CD14-positive monocyte (primary cell): ENCODE measurements at regions not wholly inside any gene's neighbourhood (a gene's known extent, or its start where the extent isn't known, plus 50 kb on each side); places are given as distances from the start of the nearest gene placed in this dataset.

Experiments used
- DNase-seq, 3 donors: peaks; one replicate each; pipeline ENCODE4 v3.0.0-alpha.2; 2011 to 2022
- H2AFZ ChIP-seq: 2 replicates; pipeline ENCODE4 v1.6.0; 2012; ENCODE audit warnings: mild to moderate bottlenecking, low read depth, low read length, inconsistent platforms; ENCODE audit not compliant: insufficient read depth, poor library complexity, severe bottlenecking
- H3K27ac ChIP-seq, 2 donors: 1 replicate in 1 of 2; 2 replicates in 1 of 2; pipeline ENCODE4 v1.5.1; 2012 to 2013; ENCODE audit warnings: low read length in 2 of 2, control low read depth in 1 of 2, inconsistent platforms in 1 of 2, low read depth in 1 of 2, mild to moderate bottlenecking in 1 of 2
- H3K27me3 ChIP-seq, 2 donors: one replicate each; pipeline versions ENCODE4 v1.6.0 to v1.6.1; 2011 to 2013; ENCODE audit warnings: low read length in 2 of 2; ENCODE audit not compliant: control insufficient read depth in 2 of 2, insufficient read depth in 2 of 2
- H3K36me3 ChIP-seq, 2 donors: replicated peaks in 1 of 2; 1 replicate in 1 of 2; 2 replicates in 1 of 2; pipeline versions ENCODE4 v1.5.1 to v1.6.1; 2012 to 2013; ENCODE audit warnings: low read length in 2 of 2, control low read depth in 1 of 2, inconsistent platforms in 1 of 2, mild to moderate bottlenecking in 1 of 2; ENCODE audit not compliant: insufficient read depth in 2 of 2, control insufficient read depth in 1 of 2
- H3K4me1 ChIP-seq, 2 donors: 1 replicate in 1 of 2; 2 replicates in 1 of 2; pipeline versions ENCODE4 v1.5.1 to v1.6.1; 2012 to 2013; ENCODE audit warnings: low read length in 2 of 2, control low read depth in 1 of 2, inconsistent platforms in 1 of 2, mild to moderate bottlenecking in 1 of 2, moderate library complexity in 1 of 2; ENCODE audit not compliant: insufficient read depth in 2 of 2, control insufficient read depth in 1 of 2
- H3K4me2 ChIP-seq: replicated peaks from 2 replicates; pipeline ENCODE3; 2012; ENCODE audit warnings: low read length, moderate library complexity, mild to moderate bottlenecking; ENCODE audit not compliant: poor library complexity, severe bottlenecking; ENCODE audit errors: extremely low read depth
- H3K4me3 ChIP-seq, 3 experiments: fragments of 200-600 bp in 1 of 3; sonication (generic) in 1 of 3; replicated peaks in 1 of 3; 1 replicate in 2 of 3; 2 replicates in 1 of 3; pipeline ENCODE4 v1.5.1; 2011 to 2013; ENCODE audit warnings: low read length in 3 of 3, mild to moderate bottlenecking in 3 of 3, control low read depth in 2 of 3, low read depth in 2 of 3, inconsistent platforms in 1 of 3, moderate library complexity in 1 of 3
- H3K79me2 ChIP-seq: 2 replicates; pipeline ENCODE4 v1.6.0; 2012; ENCODE audit warnings: mild to moderate bottlenecking, control low read depth, inconsistent platforms, low read length, moderate library complexity; ENCODE audit not compliant: insufficient read depth
- H3K9ac ChIP-seq: 2 replicates; pipeline ENCODE4 v1.6.0; 2017; ENCODE audit warnings: low read length, mild to moderate bottlenecking; ENCODE audit not compliant: insufficient read depth, poor library complexity, severe bottlenecking
- H3K9me3 ChIP-seq, 2 donors: replicated peaks in 1 of 2; 1 replicate in 1 of 2; 2 replicates in 1 of 2; pipeline versions ENCODE4 v1.5.1 to v1.6.1; 2012 to 2013; ENCODE audit warnings: low read length in 2 of 2, control low read depth in 1 of 2; ENCODE audit not compliant: control insufficient read depth in 1 of 2, insufficient read depth in 1 of 2
- H4K20me1 ChIP-seq: 2 replicates; pipeline ENCODE4 v1.6.0; 2012; ENCODE audit warnings: mild to moderate bottlenecking, low read length, control low read depth, moderate library complexity; ENCODE audit not compliant: insufficient read depth
- H3K27ac Mint-ChIP-seq, 7 donors: one replicate each; pipeline ENCODE4 v1.8.0; 2020; ENCODE audit warnings: mild to moderate bottlenecking in 7 of 7, mixed read lengths in 7 of 7, moderate library complexity in 6 of 7, inconsistent platforms in 2 of 7
- H3K27me3 Mint-ChIP-seq, 3 donors: one replicate each; pipeline ENCODE4 v1.8.0; 2021 to 2022; ENCODE audit warnings: low read depth in 3 of 3, mild to moderate bottlenecking in 3 of 3, mixed read lengths in 3 of 3, moderate library complexity in 3 of 3, inconsistent platforms in 1 of 3
- H3K36me3 Mint-ChIP-seq, 2 donors: one replicate each; pipeline ENCODE4 v1.8.0; 2020; ENCODE audit warnings: mixed read lengths in 2 of 2, inconsistent platforms in 1 of 2, mild to moderate bottlenecking in 1 of 2
- H3K4me1 Mint-ChIP-seq: one replicate; pipeline ENCODE4 v1.8.0; 2020; ENCODE audit warnings: mild to moderate bottlenecking, mixed read lengths
- H3K4me3 Mint-ChIP-seq, 2 donors: one replicate each; pipeline ENCODE4 v1.8.0; 2020; ENCODE audit warnings: mild to moderate bottlenecking in 2 of 2, mixed read lengths in 2 of 2, moderate library complexity in 1 of 2
- H3K9me3 Mint-ChIP-seq, 7 donors: one replicate each; pipeline ENCODE4 v1.8.0; 2020 to 2022; ENCODE audit warnings: mixed read lengths in 7 of 7, mild to moderate bottlenecking in 6 of 7, moderate library complexity in 6 of 7, inconsistent platforms in 2 of 7
- WGBS: methylation state at CpG from one replicate; pipeline ENCODE4 v1.1.5; 2013; ENCODE audit warnings: missing lambda C conversion rate; ENCODE audit not compliant: insufficient coverage; 5-methylcytosine and 5-hydroxymethylcytosine counted together
- intact Hi-C, 2 donors: fragments of 100-400 bp; cut with micrococcal nuclease; formaldehyde crosslinking; loops; one replicate each; pipeline versions ENCODE4 v1.15.0 to v1.15.1; 2023
- TF ChIP-seq, protein P1 (sequence below): fragments of 200-600 bp; IDR thresholded peaks from one replicate; pipeline ENCODE4 v1.8.0; 2022; ENCODE audit warnings: antibody characterized with exemption, mild to moderate bottlenecking

DNA sequence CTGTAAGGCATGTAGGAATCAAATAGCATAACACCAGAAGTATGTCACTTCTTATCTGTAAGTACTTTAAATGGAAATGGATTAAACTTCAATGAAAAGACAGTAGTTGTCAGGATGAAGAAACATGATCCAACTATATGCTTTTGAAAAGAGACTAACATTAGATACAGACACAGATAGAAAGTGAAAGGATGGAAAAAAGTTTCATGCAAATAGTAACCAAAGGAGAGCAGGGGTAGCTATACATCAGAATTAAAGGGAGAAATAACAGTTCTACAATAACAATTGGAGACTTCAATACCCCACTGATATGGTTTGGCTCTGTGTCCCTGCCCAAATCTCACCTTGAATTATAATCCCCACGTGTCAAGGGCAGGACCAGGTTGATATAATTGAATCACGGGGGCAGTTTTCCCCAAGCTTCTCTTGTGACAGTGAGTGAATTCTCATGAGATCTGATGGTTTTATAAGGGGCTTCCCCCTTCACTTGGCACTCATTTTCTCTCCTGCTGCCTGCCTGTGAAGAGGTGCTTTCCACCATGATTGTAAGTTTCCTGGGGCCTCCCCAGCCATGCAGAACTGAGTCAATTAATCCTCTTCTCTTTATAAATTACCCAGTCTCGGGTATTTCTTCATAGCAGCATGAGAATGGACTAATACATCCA, 205.4 kb upstream of the CDH2 start:
- TF ChIP-seq, protein P1, sequence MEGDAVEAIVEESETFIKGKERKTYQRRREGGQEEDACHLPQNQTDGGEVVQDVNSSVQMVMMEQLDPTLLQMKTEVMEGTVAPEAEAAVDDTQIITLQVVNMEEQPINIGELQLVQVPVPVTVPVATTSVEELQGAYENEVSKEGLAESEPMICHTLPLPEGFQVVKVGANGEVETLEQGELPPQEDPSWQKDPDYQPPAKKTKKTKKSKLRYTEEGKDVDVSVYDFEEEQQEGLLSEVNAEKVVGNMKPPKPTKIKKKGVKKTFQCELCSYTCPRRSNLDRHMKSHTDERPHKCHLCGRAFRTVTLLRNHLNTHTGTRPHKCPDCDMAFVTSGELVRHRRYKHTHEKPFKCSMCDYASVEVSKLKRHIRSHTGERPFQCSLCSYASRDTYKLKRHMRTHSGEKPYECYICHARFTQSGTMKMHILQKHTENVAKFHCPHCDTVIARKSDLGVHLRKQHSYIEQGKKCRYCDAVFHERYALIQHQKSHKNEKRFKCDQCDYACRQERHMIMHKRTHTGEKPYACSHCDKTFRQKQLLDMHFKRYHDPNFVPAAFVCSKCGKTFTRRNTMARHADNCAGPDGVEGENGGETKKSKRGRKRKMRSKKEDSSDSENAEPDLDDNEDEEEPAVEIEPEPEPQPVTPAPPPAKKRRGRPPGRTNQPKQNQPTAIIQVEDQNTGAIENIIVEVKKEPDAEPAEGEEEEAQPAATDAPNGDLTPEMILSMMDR, result no peak
- no peak for DNase-seq
- WGBS, result no CpG with 5 or more reads among the region's 3 CpGs

DNA sequence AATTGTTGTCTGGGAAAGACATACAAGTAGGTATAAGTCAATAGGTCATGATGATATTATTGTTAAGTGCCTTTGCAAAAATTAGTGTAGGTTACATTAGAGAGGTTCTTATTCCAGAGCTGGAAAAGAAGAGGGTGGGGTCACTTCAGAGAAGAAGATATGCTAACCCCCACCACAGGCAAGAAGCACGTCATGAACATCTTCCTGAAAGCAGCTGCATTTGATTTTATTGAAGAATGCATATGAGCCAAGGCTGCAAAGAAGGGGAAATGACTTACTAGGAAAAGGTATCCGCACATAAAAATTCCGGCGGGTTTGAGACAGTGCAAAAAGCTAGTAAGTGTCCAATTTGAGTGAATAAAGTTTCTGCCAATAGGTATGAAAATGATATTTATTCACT, 195.3 kb upstream of the CDH2 start:
- Histone ChIP-seq H3K36me3 (no peaks in the 10 kb centered on the region), H3K4me2 (no peak overlapping the region), H4K20me1 (no peaks in the 10 kb centered on the region), H3K9me3 (peaks cover 0 to 3% of the 10 kb centered on the region in 2 donors), H3K4me1 (no peaks in the 10 kb centered on the region), H3K9ac (no peak overlapping the region), H3K79me2 (no peaks in the 10 kb centered on the region), H3K4me3 (no peak overlapping the region), H3K27ac (no peak overlapping the region), H2AFZ (no peak overlapping the region), H3K27me3 (no peaks in the 10 kb centered on the region)
- WGBS, result 100% methylated on average over 1 of the region's 4 CpGs
- H3K9me3 Mint-ChIP-seq, result peaks cover 0 to 11% (median 2%) of the 10 kb centered on the region in 7 donors
- no peak for DNase-seq
- no peaks in the 10 kb centered on the region for H3K27me3 Mint-ChIP-seq
- H3K27ac Mint-ChIP-seq, result no peak overlapping the region
- H3K4me1 Mint-ChIP-seq, result no peaks in the 10 kb centered on the region
- H3K4me3 Mint-ChIP-seq, result no peak overlapping the region
- TF ChIP-seq, protein P1, result no peak
- intact Hi-C loops, result no loop called here
- no peaks in the 10 kb centered on the region for H3K36me3 Mint-ChIP-seq

More for the DNA sequence above, 205.4 kb upstream of the CDH2 start:
- H3K9me3 Mint-ChIP-seq, result peaks cover 5 to 14% (median 10%) of the 10 kb centered on the region in 7 donors
- Histone ChIP-seq H3K79me2 (no peaks in the 10 kb centered on the region), H3K27me3 (no peaks in the 10 kb centered on the region), H3K4me3 (no peak overlapping the region), H2AFZ (no peak overlapping the region), H3K4me2 (no peak overlapping the region), H3K4me1 (no peaks in the 10 kb centered on the region), H3K9me3 (peaks cover 6 to 24% of the 10 kb centered on the region in 2 donors), H3K36me3 (no peaks in the 10 kb centered on the region), H3K27ac (no peak overlapping the region), H3K9ac (no peak overlapping the region), H4K20me1 (no peaks in the 10 kb centered on the region)
- H3K27me3 Mint-ChIP-seq, result no peaks in the 10 kb centered on the region
- H3K4me3 Mint-ChIP-seq, result no peak overlapping the region
- no peaks in the 10 kb centered on the region for H3K36me3 Mint-ChIP-seq
- H3K4me1 Mint-ChIP-seq, result no peaks in the 10 kb centered on the region
- intact Hi-C loops, result no loop called here
- no peak overlapping the region for H3K27ac Mint-ChIP-seq
